H1 (cell line): ENCODE measurements at regions not wholly inside any gene's neighbourhood (a gene's known extent, or its start where the extent isn't known, plus 50 kb on each side); places are given as distances from the start of the nearest gene placed in this dataset.

Experiments
- CTCF ChIA-PET: fragments of 300-600 bp; sonication (Branson Sonifier 250); formaldehyde crosslinking; loops from one replicate; lab custom pipeline; 2021; ENCODE audit not compliant: partially characterized antibody; lab: Charles Lee
- POLR2A ChIA-PET: fragments of 300-600 bp; sonication (Branson Sonifier 250); formaldehyde crosslinking; loops from one replicate; lab custom pipeline; 2021; ENCODE audit warnings: inconsistent platforms; ENCODE audit not compliant: partially characterized antibody; lab: Charles Lee
- DNase-seq, 2 experiments: peaks; one replicate each; pipeline versions ENCODE4 v3.0.0 to v3.0.0-alpha.2; 2010 to 2022; ENCODE audit warnings: low spot score in 2 of 2, low read depth in 1 of 2, mixed read lengths in 1 of 2
- FAIRE-seq: peaks from 2 replicates; lab custom pipeline; 2011; peaks lifted over from hg19 to GRCh38; lab: Jason Lieb, UNC
- H2AFZ ChIP-seq: 2 replicates; pipeline ENCODE4 v1.8.1; 2012; ENCODE audit warnings: low read length, inconsistent platforms
- H2AK5ac ChIP-seq: 2 replicates; pipeline ENCODE4 v1.6.1; 2013; ENCODE audit warnings: low read depth, low read length
- H2BK120ac ChIP-seq: replicated peaks from 2 replicates; pipeline ENCODE3; 2013; ENCODE audit warnings: low read depth, low read length, inconsistent platforms
- H2BK12ac ChIP-seq: 2 replicates; pipeline ENCODE4 v1.6.1; 2013; ENCODE audit warnings: low read depth, low read length
- H2BK15ac ChIP-seq: 2 replicates; pipeline ENCODE4 v1.6.1; 2013; ENCODE audit warnings: low read length
- H2BK20ac ChIP-seq: 2 replicates; pipeline ENCODE4 v1.6.1; 2013; ENCODE audit warnings: low read length
- H2BK5ac ChIP-seq: 2 replicates; pipeline ENCODE4 v1.6.1; 2013; ENCODE audit warnings: low read depth, low read length
- H3K14ac ChIP-seq: 2 replicates; pipeline ENCODE4 v1.6.1; 2013; ENCODE audit warnings: inconsistent platforms; ENCODE audit not compliant: insufficient read length
- H3K18ac ChIP-seq: 2 replicates; pipeline ENCODE4 v1.6.1; 2013; ENCODE audit warnings: low read length; ENCODE audit errors: extremely low read depth
- H3K23ac ChIP-seq: 2 replicates; pipeline ENCODE4 v1.6.1; 2013; ENCODE audit warnings: inconsistent platforms; ENCODE audit not compliant: insufficient read length
- H3K23me2 ChIP-seq: 2 replicates; pipeline ENCODE4 v1.6.1; 2013; ENCODE audit warnings: low read depth, low read length
- H3K27ac ChIP-seq: 2 replicates; pipeline ENCODE4 v1.6.1; 2011; ENCODE audit warnings: low read depth, low read length, inconsistent platforms
- H3K27me3 ChIP-seq, 4 experiments: replicated peaks in 1 of 4; 1 replicate in 1 of 4; 2 replicates in 3 of 4; pipeline versions ENCODE4 v1.6.1 to v1.8.1; 2011 to 2013; ENCODE audit warnings: low read length in 3 of 4, mild to moderate bottlenecking in 3 of 4, inconsistent platforms in 2 of 4, mixed read lengths in 2 of 4, moderate library complexity in 1 of 4; ENCODE audit not compliant: control insufficient read depth in 3 of 4, insufficient read depth in 3 of 4; ENCODE audit errors: extremely low read depth in 1 of 4
- H3K36me3 ChIP-seq, 4 experiments: 2 replicates each; pipeline versions ENCODE4 v1.6.1 to v1.8.1; 2011 to 2013; ENCODE audit warnings: mild to moderate bottlenecking in 4 of 4, low read length in 3 of 4, moderate library complexity in 2 of 4, control low read depth in 1 of 4, inconsistent platforms in 1 of 4; ENCODE audit not compliant: insufficient read depth in 4 of 4, control insufficient read depth in 2 of 4
- H3K4ac ChIP-seq: replicated peaks from 2 replicates; pipeline ENCODE3; 2013; ENCODE audit warnings: low read length, low read depth, mixed read lengths, inconsistent platforms; ENCODE audit not compliant: insufficient read length
- H3K4me1 ChIP-seq, 4 experiments: replicated peaks in 1 of 4; 1 replicate in 1 of 4; 2 replicates in 3 of 4; pipeline versions ENCODE4 v1.6.1 to v1.8.1; 2011 to 2013; ENCODE audit warnings: low read length in 3 of 4, inconsistent platforms in 2 of 4, mixed read lengths in 1 of 4; ENCODE audit not compliant: insufficient read depth in 4 of 4, control insufficient read depth in 3 of 4
- H3K4me2 ChIP-seq, 2 experiments: 2 replicates each; pipeline versions ENCODE4 v1.6.1 to v1.8.1; 2011 to 2013; ENCODE audit warnings: low read depth in 2 of 2, low read length in 2 of 2, control low read depth in 1 of 2, inconsistent platforms in 1 of 2, mild to moderate bottlenecking in 1 of 2; ENCODE audit not compliant: insufficient read depth in 1 of 2
- H3K4me3 ChIP-seq, 4 experiments: fragments of 200-600, 300-600 bp in 1 of 4; sonication (generic), shearing (Covaris generic), sonication (Bioruptor Twin) in 1 of 4; 2 replicates each; pipeline versions ENCODE4 v1.5.1 to v1.8.1; 2011 to 2016; ENCODE audit warnings: low read length in 4 of 4, low read depth in 3 of 4, control low read depth in 2 of 4, inconsistent platforms in 2 of 4, mild to moderate bottlenecking in 2 of 4, mixed read lengths in 1 of 4, moderate library complexity in 1 of 4; ENCODE audit not compliant: insufficient read depth in 2 of 4; ENCODE audit errors: extremely low read depth in 1 of 4
- H3K56ac ChIP-seq: replicated peaks from 2 replicates; pipeline ENCODE3; 2013; ENCODE audit warnings: low read depth, mild to moderate bottlenecking, mixed read lengths, low read length, inconsistent platforms; ENCODE audit not compliant: insufficient read length
- H3K79me1 ChIP-seq: 2 replicates; pipeline ENCODE4 v1.6.1; 2013; ENCODE audit warnings: low read depth, low read length, control low read depth
- H3K79me2 ChIP-seq, 2 experiments: 2 replicates each; pipeline versions ENCODE4 v1.6.1 to v1.8.1; 2012 to 2013; ENCODE audit warnings: low read length in 2 of 2, mild to moderate bottlenecking in 2 of 2, inconsistent platforms in 1 of 2; ENCODE audit not compliant: insufficient read depth in 2 of 2, control insufficient read depth in 1 of 2
- H3K9ac ChIP-seq, 4 experiments: replicated peaks in 1 of 4; 1 replicate in 1 of 4; 2 replicates in 3 of 4; pipeline versions ENCODE4 v1.6.1 to v1.8.1; 2011 to 2013; ENCODE audit warnings: low read depth in 3 of 4, low read length in 3 of 4, control low read depth in 2 of 4, mild to moderate bottlenecking in 2 of 4, moderate library complexity in 2 of 4, inconsistent platforms in 1 of 4; ENCODE audit errors: extremely low read depth in 1 of 4
- H3K9me3 ChIP-seq, 2 experiments: 2 replicates each; pipeline versions ENCODE4 v1.6.1 to v1.8.1; 2012 to 2013; ENCODE audit warnings: mild to moderate bottlenecking in 2 of 2, moderate library complexity in 2 of 2, control low read depth in 1 of 2, inconsistent platforms in 1 of 2, low read depth in 1 of 2, low read length in 1 of 2, mixed read lengths in 1 of 2; ENCODE audit not compliant: insufficient read depth in 2 of 2
- H4K20me1 ChIP-seq, 2 experiments: replicated peaks in 1 of 2; 2 replicates each; pipeline versions ENCODE3 to v1.8.1; 2011 to 2013; ENCODE audit warnings: inconsistent platforms in 2 of 2, low read length in 2 of 2, mild to moderate bottlenecking in 1 of 2; ENCODE audit not compliant: insufficient read depth in 2 of 2, control insufficient read depth in 1 of 2
- H4K5ac ChIP-seq: 2 replicates; pipeline ENCODE4 v1.6.1; 2013; ENCODE audit warnings: low read length, low read depth, mixed read lengths, inconsistent platforms; ENCODE audit not compliant: insufficient read length
- H4K8ac ChIP-seq: 2 replicates; pipeline ENCODE4 v1.8.0; 2013; ENCODE audit warnings: mild to moderate bottlenecking, moderate library complexity, low read length, inconsistent platforms; ENCODE audit not compliant: insufficient read depth; ENCODE audit errors: extremely low read depth
- H4K91ac ChIP-seq: replicated peaks from 2 replicates; pipeline ENCODE3; 2013; ENCODE audit warnings: low read length, mixed read lengths, inconsistent platforms; ENCODE audit not compliant: insufficient read length
- SAP30 ChIP-seq: fragments of 300-600 bp; sonication (generic); IDR thresholded peaks from 2 replicates; pipeline ENCODE4 v1.7.1; 2012; ENCODE audit warnings: low read length, moderate library complexity, mild to moderate bottlenecking, inconsistent platforms; ENCODE audit not compliant: insufficient read depth, insufficient replicate concordance
- WGBS, 2 experiments: shearing (Covaris generic) in 1 of 2; methylation state at CpG; one replicate each; pipeline versions ENCODE4 v1.1.6 to v1.1.7; 2013 to 2015; ENCODE audit warnings: low lambda C conversion rate in 2 of 2, mixed read lengths in 2 of 2, inconsistent platforms in 1 of 2, low coverage in 1 of 2, missing lambda C conversion rate in 1 of 2; ENCODE audit not compliant: insufficient replicate concordance in 2 of 2, insufficient coverage in 1 of 2, insufficient read length in 1 of 2; ENCODE audit errors: extremely low coverage in 1 of 2, missing lambda C conversion rate in 1 of 2; 5-methylcytosine and 5-hydroxymethylcytosine counted together

DNA sequence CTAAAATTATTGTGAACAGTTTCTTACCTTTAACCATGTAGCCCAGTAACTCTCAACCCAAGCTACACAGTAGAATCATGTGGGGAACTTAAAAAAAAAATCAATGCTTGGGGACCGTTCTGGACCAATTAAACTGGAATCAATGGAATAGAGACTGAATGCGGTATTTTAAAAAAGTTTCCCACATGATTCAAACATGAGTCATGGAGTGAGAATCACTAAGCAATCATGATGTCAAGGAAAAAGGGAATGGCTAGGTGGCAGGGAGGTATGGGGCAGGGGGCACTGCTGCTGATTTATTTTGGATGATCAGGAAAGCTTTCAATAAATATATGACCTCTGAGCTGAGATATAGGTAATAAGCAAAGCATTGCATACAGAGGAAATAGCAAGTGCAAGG, 250.5 kb upstream of the RORA start:
- WGBS, 2 experiments: 82% methylated on average over 2 of the region's 2 CpGs; no CpG with 5 or more reads in 1 of the 2 experiments
- no peak for TF ChIP-seq SAP30

More for the DNA sequence above, 250.5 kb upstream of the RORA start:
- Histone ChIP-seq H4K8ac (no peak overlapping the region), H3K56ac (no peak overlapping the region), H2BK120ac (no peak overlapping the region), H3K4me2 (no peak overlapping the region), H3K79me1 (no peaks in the 10 kb centered on the region), H2AFZ (no peak overlapping the region), H3K18ac (no peak overlapping the region), H4K91ac (no peak overlapping the region), H3K4ac (no peak overlapping the region), H3K9me3 (no peaks in the 10 kb centered on the region), H2AK5ac (no peak overlapping the region), H3K4me1 (no peaks in the 10 kb centered on the region), H3K9ac (no peak overlapping the region), H2BK12ac (no peak overlapping the region), H3K4me3 (no peak overlapping the region), H3K27me3 (no peaks in the 10 kb centered on the region), H3K36me3 (no peaks in the 10 kb centered on the region), H3K23ac (no peak overlapping the region), H4K5ac (no peak overlapping the region), H3K23me2 (no peaks in the 10 kb centered on the region), H2BK5ac (no peak overlapping the region), H3K14ac (no peak overlapping the region), H3K27ac (no peak overlapping the region), H4K20me1 (no peaks in the 10 kb centered on the region), H3K79me2 (no peaks in the 10 kb centered on the region), H2BK15ac (no peak overlapping the region), H2BK20ac (no peak overlapping the region)
- CTCF ChIA-PET: interaction anchor here (1.0 to 1.6 kb wide), 2 partner anchors 12 to 26 kb away, joined by 3 to 5 read pairs; no protein-coding TSS in a partner anchor
- POLR2A ChIA-PET: no interaction called here
- no peak for DNase-seq
- FAIRE-seq: no peak
